HK-2 (cell line): ENCODE measurements at regions not wholly inside any gene's neighbourhood (a gene's known extent, or its start where the extent isn't known, plus 50 kb on each side); places are given as distances from the start of the nearest gene placed in this dataset.
"Not testable (repeated sequence)": the region's sequence is repeated elsewhere in the genome, so short reads cannot be mapped to it uniquely, and the experiment has no call there.

ENCODE experiments used
- DNase-seq: peaks from one replicate; pipeline ENCODE4 v3.0.0-alpha.2; 2018; ENCODE audit not compliant: unreplicated experiment

DNA sequence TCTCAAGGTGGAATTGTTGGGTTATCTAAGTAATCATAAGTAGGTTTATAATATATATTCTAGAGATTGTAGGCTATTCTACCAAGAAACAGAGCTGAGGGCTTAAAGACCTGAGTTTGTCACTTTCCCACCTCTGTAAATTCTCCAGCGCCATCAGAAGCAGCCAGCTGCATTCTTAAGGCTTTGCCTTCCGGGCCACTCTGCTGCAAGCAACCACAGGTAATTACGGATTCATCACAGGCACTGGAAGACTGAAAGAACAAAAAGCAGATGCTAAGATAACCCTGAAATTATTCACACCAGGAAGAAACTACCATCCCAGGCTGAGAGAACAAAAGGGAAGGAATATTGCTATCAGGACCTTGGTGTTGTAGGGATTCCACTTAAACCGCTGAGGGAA lies 137.8 kb upstream of the JCAD start:
- DNase-seq, result no peak

DNA sequence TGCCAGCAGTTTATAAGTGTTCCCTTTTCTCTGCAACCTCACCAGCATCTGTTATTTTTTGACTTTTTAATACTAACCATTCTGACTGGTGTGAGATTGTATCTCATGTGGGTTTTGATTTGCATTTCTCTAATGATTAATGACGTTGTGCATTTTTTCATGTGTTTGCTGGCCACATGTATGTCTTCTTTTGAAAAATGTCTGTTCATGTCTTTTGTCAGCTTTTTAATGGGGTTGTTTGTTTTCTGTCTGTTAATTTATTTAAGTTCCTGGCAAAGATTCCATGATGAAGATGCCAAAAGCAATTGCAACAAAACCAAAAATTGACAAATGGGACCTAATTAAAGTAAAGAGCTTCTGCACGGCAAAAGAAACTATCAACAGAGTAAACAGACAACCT lies 137.2 kb upstream of the JCAD start:
- DNase-seq, result not testable (repeated sequence)

- no peak for DNase-seq
These were observed 133.6 kb upstream of the JCAD start for GRCh38 chr10:30192846-30193608.

DNA sequence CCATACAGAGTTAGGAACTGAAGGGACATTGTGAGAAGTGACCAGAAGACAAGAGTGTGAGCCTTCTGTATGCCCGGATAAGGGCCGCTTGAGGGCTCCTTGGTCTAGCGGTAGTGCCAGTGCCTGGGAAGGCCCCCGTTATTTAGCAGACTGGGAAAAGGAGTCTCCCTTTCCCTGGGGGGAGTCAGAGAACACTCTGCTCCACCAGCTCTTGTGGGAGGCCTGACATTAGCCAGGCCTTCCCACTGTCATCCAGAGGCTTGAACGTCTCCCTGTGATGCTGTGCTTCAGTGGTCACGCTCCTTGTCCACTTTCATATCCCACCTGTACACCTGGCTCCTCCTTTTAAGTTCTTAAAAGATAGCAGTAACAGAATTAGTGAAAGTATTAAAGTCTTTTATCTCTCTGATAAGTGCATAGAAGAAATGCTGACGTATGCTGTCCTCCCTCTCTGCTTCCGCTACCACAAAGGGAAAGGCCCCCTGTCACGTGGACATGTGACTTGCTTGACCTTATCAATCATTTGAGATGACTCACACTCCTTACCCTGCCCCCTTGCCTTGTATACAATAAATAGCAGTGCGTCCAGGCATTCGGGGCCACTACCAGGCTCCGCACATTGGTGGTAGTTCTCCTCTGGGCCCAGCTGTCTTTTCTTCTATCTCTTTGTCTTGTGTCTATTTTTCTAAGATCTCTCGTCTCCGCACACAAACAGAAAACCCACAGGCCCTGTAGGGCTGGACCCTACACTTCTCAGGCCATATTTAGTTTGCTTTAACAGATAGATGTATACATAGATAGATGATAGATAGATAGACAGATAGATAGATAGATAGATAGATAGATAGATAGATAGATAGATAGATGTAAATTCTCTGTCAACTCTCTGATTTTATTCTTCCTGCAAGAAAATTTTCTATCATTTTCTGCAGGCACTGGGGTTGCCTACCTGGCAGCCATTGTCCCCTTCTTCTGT lies 131.5 kb upstream of the JCAD start:
- DNase-seq, result no peak

GRCh38 chr10:30189238-30189580 lies 129.8 kb upstream of the JCAD start:
- no peak for DNase-seq

GRCh38 chr10:30188556-30189237 lies 129.3 kb upstream of the JCAD start:
- DNase-seq, result no peak

DNA sequence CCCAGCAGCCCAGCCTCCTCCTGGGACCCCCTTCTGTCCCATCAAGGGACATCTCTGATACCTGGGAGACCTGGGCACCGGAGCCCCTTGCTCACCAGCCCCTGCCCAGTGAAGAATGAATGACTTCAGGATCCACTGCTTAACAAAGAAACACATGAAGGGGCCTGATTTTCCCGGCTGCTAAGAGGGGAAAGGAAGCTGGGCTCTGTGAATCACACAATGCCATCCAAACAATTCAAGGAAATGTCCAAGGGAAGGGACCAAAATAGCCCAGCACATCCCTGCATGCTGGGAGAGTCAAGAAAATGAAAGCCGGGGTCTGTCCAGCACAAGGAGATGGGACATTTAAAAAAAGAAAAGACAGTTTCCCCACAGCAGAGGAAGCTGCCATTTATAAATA lies 128.7 kb upstream of the JCAD start:
- DNase-seq, result no peak

DNA sequence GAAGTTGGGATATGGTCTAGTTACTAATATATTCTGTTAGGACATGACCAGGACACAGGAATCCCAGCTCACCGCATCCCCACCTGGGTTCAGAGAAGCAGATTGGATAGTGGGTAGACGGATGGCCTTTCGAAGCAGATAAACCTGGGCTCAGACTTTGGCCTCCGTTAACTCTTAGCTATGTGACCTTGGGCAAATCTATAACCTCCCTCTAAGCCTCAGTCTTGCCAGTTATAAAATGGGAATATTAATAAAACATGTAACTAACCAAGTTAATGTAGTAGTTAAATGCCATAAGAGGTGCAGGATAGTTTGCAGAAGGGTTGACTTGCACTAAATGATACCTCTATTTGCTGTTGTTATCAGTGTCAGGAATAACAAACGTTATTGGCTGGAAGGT lies 127.6 kb upstream of the JCAD start:
- DNase-seq, result no peak

GRCh38 chr10:30186371-30186875 lies 127.0 kb upstream of the JCAD start:
- DNase-seq, result no peak

GRCh38 chr10:30185916-30186315 lies 126.5 kb upstream of the JCAD start:
- no peak for DNase-seq

GRCh38 chr10:30185341-30185740 lies 126.0 kb upstream of the JCAD start:
- no peak for DNase-seq

GRCh38 chr10:30184397-30185033 lies 125.1 kb upstream of the JCAD start:
- no peak for DNase-seq

DNA sequence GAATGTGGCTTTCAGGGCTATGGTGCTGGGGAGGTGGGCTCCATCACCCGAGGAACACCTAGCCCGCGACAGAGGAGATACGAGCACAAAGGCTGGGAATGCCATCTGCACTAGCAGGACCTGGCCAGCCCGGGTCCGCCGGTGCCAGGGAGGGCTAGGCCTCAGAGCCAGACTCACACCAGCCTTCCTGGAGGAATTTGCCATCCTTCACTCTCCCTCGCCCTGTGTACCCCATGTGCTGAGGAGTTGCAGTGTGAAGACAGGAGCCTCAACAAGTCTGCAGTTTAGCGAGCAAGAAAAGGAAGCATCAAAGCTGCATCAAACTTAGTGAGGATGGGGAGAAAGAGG lies 123.6 kb upstream of the JCAD start:
- DNase-seq, result no peak

GRCh38 chr10:30182191-30183054 lies 123.0 kb upstream of the JCAD start:
- peak; percentile 56 for DNase-seq

DNA sequence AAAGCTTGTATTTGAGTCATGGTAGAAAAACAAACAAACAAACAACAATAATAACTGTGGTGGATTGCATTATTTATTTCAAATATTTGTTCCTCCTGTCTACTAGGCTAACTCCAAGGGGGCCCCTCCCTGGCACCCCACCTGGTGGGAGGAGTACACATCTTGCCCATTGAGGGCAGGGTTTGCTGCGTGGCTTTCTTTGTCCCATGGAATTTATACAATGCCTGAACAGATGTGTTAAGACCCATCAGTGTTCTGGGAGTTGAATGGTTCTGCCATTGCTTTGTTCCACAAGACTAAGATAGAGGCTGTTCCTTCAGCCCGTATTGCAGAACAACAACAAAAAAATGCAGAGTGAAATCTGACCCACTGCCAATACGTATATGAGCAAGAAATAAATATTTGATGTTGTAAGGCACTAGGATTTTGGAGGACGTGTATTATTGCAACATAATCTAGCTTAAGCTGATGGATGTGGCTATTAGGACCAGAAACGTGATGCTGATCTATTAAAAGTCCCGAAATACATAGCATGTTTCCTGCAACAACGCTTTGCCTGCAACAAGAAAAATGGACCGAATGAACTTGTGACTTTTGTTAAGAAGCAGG lies 119.1 kb upstream of the JCAD start:
- DNase-seq, result no peak

GRCh38 chr10:30176776-30177533 lies 117.6 kb upstream of the JCAD start:
- DNase-seq, result no peak

DNA sequence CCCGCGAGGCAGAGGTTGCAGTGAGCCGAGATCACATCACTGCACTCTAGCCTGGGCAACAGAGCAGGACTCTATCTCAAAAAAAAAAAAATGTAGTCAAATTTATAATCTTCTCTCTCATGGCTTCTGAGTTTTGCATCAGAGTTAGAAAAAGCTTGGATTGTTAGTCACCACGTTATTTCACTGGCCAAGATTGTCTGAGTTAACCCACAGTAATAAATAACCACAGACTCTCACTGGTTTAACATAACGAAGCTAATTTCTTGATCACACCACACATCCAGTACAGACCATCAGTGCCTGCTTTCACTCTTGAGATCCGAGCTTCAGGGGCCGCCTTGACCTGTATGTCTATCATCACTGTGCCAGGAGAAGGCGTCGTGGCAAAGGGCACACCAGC lies 116.8 kb upstream of the JCAD start:
- no peak for DNase-seq

- DNase-seq, result no peak
These were observed 113.3 kb upstream of the JCAD start for GRCh38 chr10:30172673-30173072.

DNA sequence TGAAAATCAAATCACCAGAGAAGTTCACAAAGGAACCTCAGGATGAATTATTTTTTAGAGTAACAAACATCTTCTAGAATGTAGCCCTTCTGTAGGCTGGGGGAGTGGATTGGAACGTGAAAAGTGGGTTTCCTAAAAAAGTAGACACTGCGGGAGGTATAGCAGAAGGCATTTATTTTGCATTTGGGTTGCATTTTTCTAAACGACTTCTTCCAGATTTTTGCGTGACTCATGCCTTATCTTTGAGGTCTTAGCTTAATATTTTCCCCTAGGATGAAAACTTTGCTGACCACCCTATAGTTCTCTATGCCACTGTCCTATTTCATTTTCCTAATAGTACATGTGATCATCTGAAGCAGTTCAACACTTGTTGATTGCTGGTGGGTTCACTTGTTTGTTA lies 112.7 kb upstream of the JCAD start:
- no peak for DNase-seq

- DNase-seq, result no peak
These were observed 112.2 kb upstream of the JCAD start for GRCh38 chr10:30171601-30172000.
